ENCODE measurements at regions not wholly inside any gene's neighbourhood (a gene's known extent, or its start where the extent isn't known, plus 50 kb on each side); places are given as distances from the start of the nearest gene placed in this dataset.
A peak's percentile ranks its signal among the peaks of the same experiment; 100 is the strongest.

- peaks cover 14% of the 10 kb centered on the region for H3K4me1 ChIP-seq (ENCODE audit: control insufficient read depth, insufficient read depth, low read length)
- H3K36me3 ChIP-seq (ENCODE audit: control insufficient read depth in 2 of 2, insufficient read depth in 1 of 2, low read length in 2 of 2): no peaks in the 10 kb centered on the region
- no peak overlapping the region for H3K4me3 ChIP-seq (ENCODE audit: low read depth, low read length)
- H3K27ac ChIP-seq (ENCODE audit: extremely low read depth, low read depth, low read length): no peak overlapping the region; the same call in 1 of the 2 replicates
- H3K9me3 ChIP-seq (ENCODE audit: control insufficient read depth, insufficient read depth, low read depth, low read length): no peaks in the 10 kb centered on the region
- ChIA-PET CTCF (interaction anchor here (2.0 kb wide), 1 partner anchor 32 kb away, joined by 5 read pairs; no protein-coding TSS in a partner anchor), POLR2A (no interaction called here)
- TF ChIP-seq FEZF1 (tag by site-specific recombination; IDR thresholded peaks at IDR 0.05): peak; percentile 40; the same call in 1 of the 2 replicates
- no peak for TF ChIP-seq ZFP41 (tag by site-specific recombination; IDR thresholded peaks at IDR 0.05; ENCODE audit: borderline replicate concordance)
- TF ChIP-seq ZNF692 (tag by site-specific recombination; IDR thresholded peaks at IDR 0.05): 0 out of 2 replicates have a peak, but pooled peaks have one; percentile 13
- TF ChIP-seq ZSCAN30 (tag by site-specific recombination; IDR thresholded peaks at IDR 0.05): peak; percentile 43; the same call in 1 of the 2 replicates
- peak; percentile 51 for TF ChIP-seq ZBTB8A (tag by site-specific recombination; IDR thresholded peaks at IDR 0.05)
- TF ChIP-seq KLF10 (tag by site-specific recombination; IDR thresholded peaks at IDR 0.05): no peak
- peak; percentile 50; the same call in 1 of the 2 replicates for TF ChIP-seq TCF7L2 (IDR thresholded peaks at IDR 0.05; ENCODE audit: borderline replicate concordance, low read depth, low read length)
- peak; percentile 68 for TF ChIP-seq PRDM4 (tag by site-specific recombination; IDR thresholded peaks at IDR 0.05)
- TF ChIP-seq ZNF513 (tag by site-specific recombination; IDR thresholded peaks at IDR 0.05): no peak
- peak; percentile 76 for TF ChIP-seq OSR2 (tag by site-specific recombination; IDR thresholded peaks at IDR 0.05)
- no peak for TF ChIP-seq KLF1 (tag by site-specific recombination; IDR thresholded peaks at IDR 0.05)
- TF ChIP-seq ZNF121 (tag by site-specific recombination; IDR thresholded peaks at IDR 0.05): no peak
- TF ChIP-seq ZNF561 (tag by site-specific recombination; IDR thresholded peaks at IDR 0.05; ENCODE audit: borderline replicate concordance): 0 out of 2 replicates have a peak, but pooled peaks have one; percentile 46
- TF ChIP-seq ZNF146 (tag by site-specific recombination; IDR thresholded peaks at IDR 0.05): no peak
- TF ChIP-seq ZNF843 (tag by site-specific recombination; IDR thresholded peaks at IDR 0.05): peak; percentile 73
- no peak for TF ChIP-seq ZNF341 (tag by site-specific recombination; IDR thresholded peaks at IDR 0.05; ENCODE audit: low read depth)
- peak; percentile 87 for TF ChIP-seq PRDM6 (tag by site-specific recombination; IDR thresholded peaks at IDR 0.05)
- peak; percentile 78 for TF ChIP-seq ZNF580 (tag by site-specific recombination; IDR thresholded peaks at IDR 0.05)
- TF ChIP-seq ZNF239 (tag by site-specific recombination; IDR thresholded peaks at IDR 0.05): no peak
- TF ChIP-seq ZNF501 (tag by site-specific recombination; IDR thresholded peaks at IDR 0.05): 0 out of 2 replicates have a peak, but pooled peaks have one; percentile 36
- peak; percentile 99 for TF ChIP-seq WT1 (tag by site-specific recombination; IDR thresholded peaks at IDR 0.05)
- peak; percentile 77 for TF ChIP-seq GLIS1 (tag by site-specific recombination; IDR thresholded peaks at IDR 0.05)
- no peak for TF ChIP-seq RBAK (tag by site-specific recombination; IDR thresholded peaks at IDR 0.05)
- TF ChIP-seq TRIM28 (IDR thresholded peaks at IDR 0.05; ENCODE audit: borderline replicate concordance, low read length): peak; percentile 66; the same call in 1 of the 2 replicates
- TF ChIP-seq ZNF768 (tag by site-specific recombination; IDR thresholded peaks at IDR 0.05): no peak
- TF ChIP-seq MZF1 (tag by site-specific recombination; IDR thresholded peaks at IDR 0.05; ENCODE audit: borderline replicate concordance): peak; percentile 90; the same call in 1 of the 2 replicates
Observed at GRCh38 chr2:204228169-204228886, 291.8 kb downstream of the ICOS start.

All from HEK293 (cell line).